GM18909 (cell line): ENCODE measurements at regions not wholly inside any gene's neighbourhood (a gene's known extent, or its start where the extent isn't known, plus 50 kb on each side); places are given as distances from the start of the nearest gene placed in this dataset.

Source experiments
- ATAC-seq: cut with Tn5 transposase; IDR thresholded peaks from one replicate; pipeline ENCODE4 v1.9.1; 2021; ENCODE audit warnings: mild to moderate bottlenecking; ENCODE audit not compliant: unreplicated experiment, poor library complexity

DNA sequence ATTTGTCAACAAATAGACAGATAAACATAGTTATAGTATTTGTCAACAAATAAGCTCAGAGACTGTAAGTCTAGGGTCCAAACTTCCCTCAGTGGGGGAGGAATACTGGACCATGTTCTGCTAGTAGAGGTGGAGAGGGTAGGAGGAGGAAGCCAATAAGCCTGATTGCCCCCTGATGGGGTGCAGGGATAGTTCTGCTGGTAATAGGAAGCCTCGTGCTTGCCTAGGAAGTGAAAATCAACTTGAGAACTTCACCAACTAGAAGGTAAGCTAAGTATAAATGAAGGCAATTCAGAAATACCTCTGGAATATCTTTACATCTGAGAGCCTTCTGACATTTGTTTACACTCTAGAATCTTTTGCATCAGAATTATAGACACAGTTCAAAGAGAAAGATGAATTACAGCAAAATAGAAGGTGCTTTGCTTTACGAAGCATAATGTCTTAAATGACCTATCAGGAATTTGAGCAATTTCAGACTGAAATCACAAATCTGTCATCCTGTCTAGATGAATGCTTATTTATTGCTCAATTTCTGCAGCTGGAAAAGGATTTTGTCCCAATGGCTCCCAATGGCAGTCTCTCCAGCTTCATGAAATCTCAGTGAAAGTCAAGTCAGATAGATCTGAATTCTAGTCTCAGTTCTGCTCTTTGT lies 225.6 kb upstream of the TBC1D5 start:
- ATAC-seq = no peak

- no peak for ATAC-seq
Observed at GRCh38 chr3:17967111-17967510, 224.7 kb upstream of the TBC1D5 start.

DNA sequence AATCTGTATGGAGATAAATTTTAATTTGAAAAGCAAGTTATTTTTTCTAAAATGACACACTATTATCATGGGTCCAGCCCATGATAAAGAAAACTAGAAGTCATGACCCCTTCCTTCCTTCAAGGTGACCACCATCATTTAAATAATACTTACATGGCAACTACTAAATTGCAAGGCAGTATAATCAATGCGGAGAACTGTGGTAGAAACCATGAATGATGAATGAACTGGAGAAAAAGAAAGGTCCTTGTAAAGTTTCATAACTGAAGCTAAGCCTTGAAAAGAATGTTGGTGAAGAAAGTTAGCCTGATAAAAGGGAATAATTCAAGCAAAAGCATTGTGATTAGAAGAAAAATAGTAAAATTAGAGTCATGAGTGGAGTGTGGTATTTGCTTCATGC lies 222.9 kb upstream of the TBC1D5 start:
- ATAC-seq = no peak

GRCh38 chr3:17964108-17964507 lies 221.7 kb upstream of the TBC1D5 start:
- ATAC-seq = no peak

- no peak for ATAC-seq
Observed at GRCh38 chr3:17955411-17955810, 213.0 kb upstream of the TBC1D5 start.

GRCh38 chr3:17954801-17955200 lies 212.4 kb upstream of the TBC1D5 start:
- no peak for ATAC-seq

DNA sequence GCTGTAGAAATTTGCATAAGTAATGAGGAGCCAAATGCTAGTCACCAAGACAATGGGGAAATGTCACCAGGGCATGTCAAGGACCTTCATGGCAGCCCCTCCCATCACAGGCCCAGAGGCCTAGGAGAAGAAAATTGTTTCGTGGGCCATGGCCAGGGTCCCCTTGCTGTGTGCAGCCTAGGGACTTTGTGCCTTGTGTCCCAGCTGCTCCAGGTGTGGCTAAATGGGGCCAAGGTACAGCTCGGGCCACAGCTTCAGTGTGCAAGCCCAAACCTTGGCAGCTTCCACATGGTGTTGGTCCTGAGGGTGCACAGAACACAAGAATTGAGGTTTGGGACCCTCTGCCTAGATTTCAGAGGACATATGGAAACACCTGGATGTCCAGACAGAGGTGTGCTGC lies 208.8 kb upstream of the TBC1D5 start:
- no peak for ATAC-seq

DNA sequence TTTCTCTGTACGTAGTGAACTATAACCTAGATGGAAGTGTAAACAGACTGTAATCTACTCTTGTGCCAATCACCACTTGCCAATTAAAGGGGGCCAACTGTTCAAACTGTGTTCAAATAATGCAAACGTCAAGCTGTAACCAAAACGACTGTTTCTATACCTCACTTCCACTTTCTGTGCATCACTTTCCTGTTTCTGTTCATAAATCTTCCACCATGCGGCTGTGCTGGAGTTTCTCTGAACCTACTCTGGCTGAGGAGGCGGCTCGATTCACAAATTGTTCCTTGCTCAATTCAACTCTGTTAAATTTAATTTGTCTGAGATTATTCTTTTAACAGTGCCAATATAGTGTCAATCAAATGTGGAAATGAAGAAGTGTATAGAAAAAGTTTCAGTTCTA lies 206.7 kb upstream of the TBC1D5 start:
- ATAC-seq = no peak

- ATAC-seq = no peak
Observed at GRCh38 chr3:17947833-17948232, 205.4 kb upstream of the TBC1D5 start.

DNA sequence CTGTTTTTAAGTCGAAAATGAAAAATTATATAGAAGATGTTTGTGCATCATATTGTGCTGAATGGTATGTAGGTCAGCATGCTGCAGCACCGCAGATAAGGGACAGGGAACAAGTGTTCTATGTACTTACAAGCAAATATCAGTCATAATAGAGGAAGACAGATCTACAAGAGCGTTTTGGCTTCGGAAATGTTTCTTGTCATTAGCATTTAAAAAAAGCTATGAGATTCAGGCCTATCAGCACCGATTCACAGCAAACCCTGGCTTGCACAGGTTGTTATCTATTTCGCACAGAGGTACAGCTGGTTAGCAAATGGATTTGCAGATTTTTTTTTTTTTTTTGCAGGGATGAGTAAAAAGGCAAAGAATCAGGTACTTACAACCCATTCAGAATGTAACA lies 204.2 kb upstream of the TBC1D5 start:
- ATAC-seq = no peak

GRCh38 chr3:17945799-17946399 lies 203.5 kb upstream of the TBC1D5 start:
- ATAC-seq = no peak

DNA sequence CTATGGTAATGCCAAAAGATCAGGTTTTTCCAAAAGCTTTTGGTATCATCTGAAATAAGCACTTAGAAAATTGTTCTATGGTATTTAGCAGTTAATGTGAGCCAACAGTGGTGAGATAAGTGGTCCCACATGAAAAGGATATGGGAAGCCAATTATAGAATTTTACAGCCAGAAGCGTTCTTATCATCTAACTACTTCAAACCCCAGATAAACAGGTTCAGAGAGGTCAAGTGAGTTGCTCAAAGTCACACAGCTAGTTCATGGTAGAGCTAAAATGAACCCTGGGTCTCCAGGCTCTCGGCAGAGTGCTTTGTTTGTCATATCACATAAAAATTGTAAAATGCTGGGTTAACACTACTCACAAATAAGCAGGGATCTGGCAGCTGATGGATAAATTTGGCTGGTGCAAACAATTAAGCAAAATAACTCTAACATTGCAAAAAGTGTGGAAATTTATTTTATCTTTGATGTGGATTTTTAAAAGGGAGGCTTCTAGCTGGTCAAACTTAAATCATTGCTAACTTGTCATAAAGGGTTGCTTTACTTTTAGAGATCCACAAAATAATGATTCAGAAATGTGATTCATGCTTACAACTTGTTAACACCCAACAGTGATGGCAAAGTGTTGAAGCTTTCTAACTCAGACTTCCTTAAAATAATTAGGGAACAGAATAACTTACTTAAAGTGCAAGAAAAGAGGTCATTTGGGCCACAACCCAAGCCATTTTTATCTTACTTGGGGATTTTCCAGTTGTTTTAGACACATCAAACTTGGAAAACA lies 202.8 kb upstream of the TBC1D5 start:
- ATAC-seq = no peak

DNA sequence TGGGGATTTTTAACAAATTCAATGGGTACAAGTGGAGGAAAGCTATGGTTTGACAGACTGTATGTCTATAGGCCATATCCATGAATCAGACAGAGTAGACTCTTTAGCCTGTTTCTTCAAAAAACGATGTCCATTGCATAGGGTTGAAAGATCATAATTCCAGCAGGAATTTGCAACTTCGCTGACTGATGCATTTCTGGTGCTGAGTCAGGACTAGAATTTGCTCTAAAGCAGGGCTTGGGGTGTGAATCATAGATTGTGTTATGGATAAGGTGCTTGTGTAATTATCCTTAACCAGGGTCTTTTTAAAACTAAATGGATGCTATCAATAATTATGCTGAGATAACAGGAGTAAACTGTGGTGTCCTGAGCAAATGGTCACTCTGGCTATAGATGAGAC lies 200.4 kb upstream of the TBC1D5 start:
- ATAC-seq = no peak

GRCh38 chr3:17941766-17942165 lies 199.3 kb upstream of the TBC1D5 start:
- no peak for ATAC-seq

- ATAC-seq = no peak
Observed at GRCh38 chr3:17941152-17941551, 198.7 kb upstream of the TBC1D5 start.

- no peak for ATAC-seq
Observed at GRCh38 chr3:17939157-17939556, 196.7 kb upstream of the TBC1D5 start.

DNA sequence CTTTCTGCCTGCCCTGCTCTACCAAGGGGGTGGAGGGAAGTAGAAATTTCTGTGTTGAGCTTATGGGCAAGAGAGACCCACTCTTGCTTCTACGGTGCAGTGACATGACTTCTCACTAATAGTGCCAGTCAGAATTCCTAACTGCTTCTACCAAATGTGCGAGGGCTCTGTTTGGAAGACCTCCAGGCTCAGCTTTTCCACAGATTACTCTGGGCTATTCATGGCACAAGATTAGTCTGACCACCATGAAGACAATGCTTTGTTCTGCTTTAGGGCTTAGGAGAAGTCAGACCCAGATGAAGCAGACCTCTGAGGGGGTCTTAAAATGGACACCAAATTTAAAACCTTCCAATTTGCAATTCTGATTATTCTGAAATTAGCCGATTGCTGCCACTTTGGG lies 195.9 kb upstream of the TBC1D5 start:
- no peak for ATAC-seq

DNA sequence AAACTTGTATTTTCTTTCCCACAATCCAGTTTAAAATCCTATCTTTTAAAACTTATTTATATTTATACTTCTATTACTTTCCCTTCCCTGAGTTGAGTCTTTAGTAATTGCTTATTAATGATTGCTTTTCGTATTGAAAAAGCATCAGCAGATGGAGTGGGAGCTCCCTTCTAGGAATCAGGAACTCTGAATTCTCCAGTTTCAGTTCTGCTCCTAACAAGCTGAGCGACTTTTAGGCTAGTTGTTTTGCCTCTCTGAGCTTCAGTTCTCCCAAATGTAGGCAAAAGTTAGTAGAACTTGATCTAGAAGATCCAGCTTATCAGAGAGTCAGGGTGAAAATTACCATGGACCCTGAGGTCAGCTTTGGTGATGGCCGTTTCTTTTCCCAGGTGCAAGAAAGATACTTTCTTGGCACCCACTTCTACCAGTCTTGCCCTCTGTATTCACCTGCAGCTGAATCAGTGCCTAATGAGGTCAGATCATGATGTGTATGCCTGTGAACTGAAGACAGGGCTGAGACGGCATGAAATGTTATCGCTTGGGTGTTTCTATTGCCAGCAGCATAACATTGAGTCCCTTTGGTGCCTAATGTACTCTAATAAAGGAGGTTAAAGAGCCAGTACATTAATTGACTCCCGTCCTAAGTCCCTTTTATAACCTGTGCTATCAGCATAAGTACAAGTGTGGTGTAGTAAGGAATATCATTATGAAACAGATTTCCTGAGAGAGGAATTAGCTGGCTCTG lies 194.5 kb upstream of the TBC1D5 start:
- ATAC-seq = no peak

DNA sequence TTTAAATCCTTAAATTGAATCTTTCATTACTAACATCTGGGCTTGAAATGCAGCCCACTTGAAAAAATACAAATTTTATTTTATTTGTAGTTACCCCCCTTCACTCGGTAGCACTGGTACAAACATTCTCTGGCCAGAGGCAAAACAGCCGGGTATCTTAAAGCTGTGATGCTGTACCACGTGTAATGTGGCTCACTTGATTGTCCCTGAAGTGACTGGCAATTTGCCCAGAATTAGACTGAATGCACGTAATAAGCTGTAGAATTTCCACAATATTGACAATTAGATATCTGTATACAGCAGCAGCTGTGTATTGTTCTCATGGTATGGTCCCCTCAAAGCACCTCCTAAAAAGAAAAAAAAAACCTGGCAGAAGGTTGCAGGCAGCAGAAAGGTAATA lies 192.8 kb upstream of the TBC1D5 start:
- ATAC-seq = no peak

DNA sequence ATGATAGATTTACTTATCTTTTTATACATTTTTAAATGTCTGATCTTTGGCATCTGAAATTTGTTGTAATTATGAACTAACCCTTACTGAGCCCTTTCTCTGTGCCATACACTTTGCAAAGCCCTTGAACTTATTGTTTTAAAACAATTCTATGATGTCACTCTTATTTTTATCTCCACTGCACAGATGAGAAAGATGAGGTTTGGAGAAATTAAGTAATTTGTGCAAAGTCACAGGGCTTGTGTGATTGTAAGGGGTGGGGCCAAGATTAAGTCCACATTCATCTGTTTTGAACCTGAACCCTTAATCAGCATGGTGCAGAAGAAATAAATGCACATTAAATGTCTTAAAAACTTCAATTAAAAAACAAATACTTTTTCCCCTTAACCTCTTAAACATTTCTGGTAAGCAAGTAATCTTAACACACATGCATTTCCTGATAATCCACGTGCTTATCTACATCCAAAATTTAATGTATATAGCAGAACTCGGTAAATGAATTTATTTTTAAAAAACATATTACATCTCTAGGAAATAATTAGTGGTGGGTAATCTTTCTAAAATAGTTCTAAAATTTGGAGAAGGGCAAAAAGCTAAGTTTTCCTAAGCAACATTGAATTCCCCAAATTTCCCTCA lies 189.8 kb upstream of the TBC1D5 start:
- ATAC-seq = no peak

DNA sequence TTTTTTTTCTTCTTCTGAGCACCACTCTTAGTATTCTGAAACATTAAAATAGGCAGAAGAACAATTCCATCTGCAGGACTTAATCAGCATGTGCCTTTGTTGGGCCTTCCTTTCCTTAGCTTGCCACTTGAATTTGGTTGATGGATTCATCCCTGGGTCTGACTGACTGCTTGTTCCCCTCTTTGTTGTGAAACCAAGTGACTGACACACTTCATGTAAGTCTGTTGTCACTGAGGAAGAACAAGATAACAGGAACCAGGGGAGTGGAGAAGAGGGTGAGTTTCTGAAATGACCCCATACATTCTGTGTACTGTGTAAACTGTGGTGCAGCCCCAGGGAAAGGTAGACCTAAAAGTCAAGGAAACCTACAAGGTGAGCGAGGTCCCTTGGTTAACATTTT lies 188.7 kb upstream of the TBC1D5 start:
- ATAC-seq = no peak
